ENCODE measurements at regions not wholly inside any gene's neighbourhood (a gene's known extent, or its start where the extent isn't known, plus 50 kb on each side); places are given as distances from the start of the nearest gene placed in this dataset.

DNA sequence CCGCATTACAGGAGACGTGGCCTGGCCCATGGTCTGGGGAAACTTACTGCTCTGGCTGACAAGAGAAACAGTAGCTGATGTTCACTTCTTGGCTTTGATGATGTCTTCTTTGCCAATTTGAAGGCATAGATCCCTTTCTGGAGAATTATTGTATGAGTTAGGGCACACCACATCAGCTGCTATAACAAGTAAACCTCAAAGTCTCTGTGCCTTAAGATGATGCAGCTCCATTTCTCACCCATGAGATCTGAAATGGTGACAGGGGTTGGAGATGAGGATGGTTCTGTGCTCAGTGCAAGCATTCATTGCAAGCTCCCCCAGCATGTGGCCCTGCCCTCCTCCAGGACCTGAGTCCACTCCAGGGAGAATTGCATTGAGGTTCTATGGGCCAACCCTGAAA, 157.4 kb downstream of the IRX5 start:
- TF ChIP-seq, protein P1, sequence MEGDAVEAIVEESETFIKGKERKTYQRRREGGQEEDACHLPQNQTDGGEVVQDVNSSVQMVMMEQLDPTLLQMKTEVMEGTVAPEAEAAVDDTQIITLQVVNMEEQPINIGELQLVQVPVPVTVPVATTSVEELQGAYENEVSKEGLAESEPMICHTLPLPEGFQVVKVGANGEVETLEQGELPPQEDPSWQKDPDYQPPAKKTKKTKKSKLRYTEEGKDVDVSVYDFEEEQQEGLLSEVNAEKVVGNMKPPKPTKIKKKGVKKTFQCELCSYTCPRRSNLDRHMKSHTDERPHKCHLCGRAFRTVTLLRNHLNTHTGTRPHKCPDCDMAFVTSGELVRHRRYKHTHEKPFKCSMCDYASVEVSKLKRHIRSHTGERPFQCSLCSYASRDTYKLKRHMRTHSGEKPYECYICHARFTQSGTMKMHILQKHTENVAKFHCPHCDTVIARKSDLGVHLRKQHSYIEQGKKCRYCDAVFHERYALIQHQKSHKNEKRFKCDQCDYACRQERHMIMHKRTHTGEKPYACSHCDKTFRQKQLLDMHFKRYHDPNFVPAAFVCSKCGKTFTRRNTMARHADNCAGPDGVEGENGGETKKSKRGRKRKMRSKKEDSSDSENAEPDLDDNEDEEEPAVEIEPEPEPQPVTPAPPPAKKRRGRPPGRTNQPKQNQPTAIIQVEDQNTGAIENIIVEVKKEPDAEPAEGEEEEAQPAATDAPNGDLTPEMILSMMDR (IDR thresholded peaks at IDR 0.05), result no peak
- TF ChIP-seq POLR2A (IDR thresholded peaks at IDR 0.05), result no peak

All from testis (tissue), 2 donors.